HepG2 (cell line): ENCODE measurements at regions not wholly inside any gene's neighbourhood (a gene's known extent, or its start where the extent isn't known, plus 50 kb on each side); places are given as distances from the start of the nearest gene placed in this dataset.

Source experiments
- ATAC-seq: fragments of 200-7000 bp; cut with Tn5 transposase; 3 replicates; pipeline ENCODE4 v1.9.1; 2020; ENCODE audit warnings: mild to moderate bottlenecking, moderate library complexity
- BruUV-seq: library from RNA; stranded (reverse); fragments of 400-500 nt; replicated peaks from 2 replicates; lab custom pipeline; 2021; lab: Mats Ljungman, UMichigan
- CTCF ChIA-PET: fragments of 300-600 bp; formaldehyde crosslinking; extraction: SDS; loops from one replicate; lab custom pipeline; 2021; ENCODE audit warnings: low total read pairs, inconsistent platforms, low intra/inter-chr PET ratio; lab: Yijun Ruan, JAX
- POLR2A ChIA-PET: fragments of 350-600 bp; sonication (Branson Sonifier 250); formaldehyde crosslinking; loops from one replicate; lab custom pipeline; 2020; ENCODE audit warnings: antibody characterized with exemption, inconsistent platforms; lab: Yijun Ruan, JAX
- DNase-seq: peaks from one replicate; pipeline ENCODE4 v3.0.0-alpha.2; 2015; ENCODE audit warnings: low spot score
- FAIRE-seq: peaks from 3 replicates; lab custom pipeline; 2011; peaks lifted over from hg19 to GRCh38; lab: Jason Lieb, UNC
- H2AFZ ChIP-seq: one replicate; pipeline ENCODE4 v1.6.1; 2011; ENCODE audit warnings: low read length, inconsistent platforms
- H3K27ac ChIP-seq: fragments of 300-600 bp; 3 replicates; pipeline ENCODE4 v1.8.0; 2011; ENCODE audit warnings: mixed run types, mild to moderate bottlenecking, mixed read lengths, low read length, inconsistent platforms; ENCODE audit not compliant: insufficient read depth; ENCODE audit errors: extremely low read length
- H3K27me3 ChIP-seq, 2 experiments: fragments of 200-600 bp in 1 of 2; 2 replicates in 1 of 2; 3 replicates in 1 of 2; pipeline versions ENCODE4 v1.6.0 to v1.8.0; 2011; ENCODE audit warnings: low read length in 2 of 2, mild to moderate bottlenecking in 2 of 2, moderate library complexity in 2 of 2, inconsistent platforms in 1 of 2; ENCODE audit not compliant: insufficient read depth in 2 of 2, control insufficient read depth in 1 of 2
- H3K36me3 ChIP-seq, 2 experiments: fragments of 200-600 bp in 1 of 2; replicated peaks in 1 of 2; 2 replicates in 1 of 2; 3 replicates in 1 of 2; pipeline versions ENCODE4 v1.5.1 to v1.8.0; 2011; ENCODE audit warnings: low read length in 2 of 2, inconsistent platforms in 1 of 2; ENCODE audit not compliant: insufficient read depth in 2 of 2, control insufficient read depth in 1 of 2
- H3K4me1 ChIP-seq: 2 replicates; pipeline ENCODE4 v1.5.1; 2012; ENCODE audit warnings: low read length, inconsistent platforms; ENCODE audit not compliant: insufficient read depth
- H3K4me2 ChIP-seq: 2 replicates; pipeline ENCODE4 v1.6.0; 2011; ENCODE audit warnings: low read depth, low read length, inconsistent platforms
- H3K4me3 ChIP-seq, 3 experiments: fragments of 200-600 bp in 1 of 3; sonication (generic), shearing (Covaris generic) in 1 of 3; replicated peaks in 1 of 3; 2 replicates each; pipeline ENCODE4 v1.5.1; 2011 to 2016; ENCODE audit warnings: low read length in 3 of 3, inconsistent platforms in 2 of 3, low read depth in 2 of 3, mild to moderate bottlenecking in 2 of 3, control low read depth in 1 of 3, mixed read lengths in 1 of 3; ENCODE audit not compliant: insufficient read depth in 1 of 3
- H3K79me2 ChIP-seq: one replicate; pipeline ENCODE4 v1.6.1; 2011; ENCODE audit warnings: low read length, inconsistent platforms; ENCODE audit not compliant: insufficient read depth
- H3K9ac ChIP-seq: 2 replicates; pipeline ENCODE4 v1.6.0; 2011; ENCODE audit warnings: mild to moderate bottlenecking, low read depth, low read length, inconsistent platforms; ENCODE audit not compliant: insufficient read depth
- H3K9me3 ChIP-seq: 2 replicates; pipeline ENCODE4 v1.5.1; 2012; ENCODE audit warnings: mild to moderate bottlenecking, low read length
- H4K20me1 ChIP-seq: 2 replicates; pipeline ENCODE4 v1.6.0; 2011; ENCODE audit warnings: inconsistent platforms, mild to moderate bottlenecking, low read length, moderate library complexity; ENCODE audit not compliant: insufficient read depth
- ARID5B ChIP-seq: IDR thresholded peaks from 2 replicates; pipeline ENCODE4 v1.4.0; 2020; ENCODE audit warnings: mild to moderate bottlenecking, missing genetic modification reagents
- IKZF5 ChIP-seq: IDR thresholded peaks from 2 replicates; pipeline ENCODE4 v1.6.1; 2018; ENCODE audit warnings: missing genetic modification reagents, mild to moderate bottlenecking, missing compliant biosample characterization
- KLF12 ChIP-seq: sonication (generic); formaldehyde crosslinking; IDR thresholded peaks from 2 replicates; pipeline ENCODE4 v1.4.0; 2020; ENCODE audit warnings: missing genetic modification reagents, borderline replicate concordance
- MTA3 ChIP-seq: sonication (generic); formaldehyde crosslinking; IDR thresholded peaks from 2 replicates; pipeline ENCODE4 v1.4.0; 2020; ENCODE audit warnings: missing genetic modification reagents
- NPAS2 ChIP-seq: sonication (generic); formaldehyde crosslinking; IDR thresholded peaks from 2 replicates; pipeline ENCODE4 v1.8.0; 2022; ENCODE audit warnings: mild to moderate bottlenecking, missing genetic modification reagents, borderline replicate concordance
- POLR2AphosphoS2 ChIP-seq: IDR thresholded peaks from 2 replicates; pipeline ENCODE4 v1.6.1; 2011; ENCODE audit warnings: low read depth, low read length, improper control_type of control experiment
- RFX3 ChIP-seq: IDR thresholded peaks from 2 replicates; pipeline ENCODE4 v1.6.1; 2016; ENCODE audit warnings: missing biosample characterization, missing genetic modification reagents
- ZC3H13 ChIP-seq: sonication (generic); formaldehyde crosslinking; IDR thresholded peaks from 2 replicates; pipeline ENCODE4 v1.8.1; 2023; ENCODE audit warnings: mild to moderate bottlenecking, missing genetic modification reagents, moderate library complexity
- ZFAT ChIP-seq: sonication (generic); formaldehyde crosslinking; conservative IDR thresholded peaks from 2 replicates; pipeline ENCODE4 v1.8.1; 2023; ENCODE audit warnings: missing genetic modification reagents, inconsistent platforms
- ZFY ChIP-seq: sonication (generic); formaldehyde crosslinking; IDR thresholded peaks from 2 replicates; pipeline ENCODE4 v1.4.0; 2020; ENCODE audit warnings: missing genetic modification reagents
- ZNF12 ChIP-seq: sonication (generic); formaldehyde crosslinking; IDR thresholded peaks from 2 replicates; pipeline ENCODE4 v1.5.0; 2020; ENCODE audit warnings: missing genetic modification reagents
- ZNF451 ChIP-seq: sonication (generic); formaldehyde crosslinking; IDR thresholded peaks from 2 replicates; pipeline ENCODE4 v1.5.0; 2020; ENCODE audit warnings: mild to moderate bottlenecking, missing genetic modification reagents
- ZNF672 ChIP-seq: sonication (generic); formaldehyde crosslinking; IDR thresholded peaks from 2 replicates; pipeline ENCODE4 v1.8.1; 2022; ENCODE audit warnings: missing genetic modification reagents
- WGBS: methylation state at CpG from one replicate; pipeline ENCODE4 v1.1.6; 2017; ENCODE audit warnings: low lambda C conversion rate; 5-methylcytosine and 5-hydroxymethylcytosine counted together
- in situ Hi-C: cut with HindIII; loops from 2 replicates; pipeline ENCODE4 v1.10.0; 2017; ENCODE audit warnings: low pct_unique_long_range_greater_than_20kb; ENCODE audit not compliant: extremely low pct_ligation_motif_present
- intact Hi-C: fragments of 100-400 bp; cut with micrococcal nuclease; formaldehyde crosslinking; loops from one replicate; pipeline ENCODE4 v1.10.0; 2022; ENCODE audit not compliant: unreplicated experiment

GRCh38 chr17:70295731-70296130 is 126.4 kb downstream of the KCNJ2 start (continued):
- TF ChIP-seq ARID5B (CRISPR knock-in tag) = no peak
- no peak for TF ChIP-seq ZNF12
- no peak for TF ChIP-seq ZFAT (CRISPR knock-in tag)
- no peak for TF ChIP-seq RFX3 (CRISPR knock-in tag)
- no peak for TF ChIP-seq ZC3H13
- no peak for TF ChIP-seq IKZF5 (CRISPR knock-in tag)

GRCh38 chr17:70296456-70296855 is 127.1 kb downstream of the KCNJ2 start:
- H3K9me3 ChIP-seq = peaks cover 81% of the 10 kb centered on the region
- in situ Hi-C loops = no loop called here

More at GRCh38 chr17:70296456-70296855, 127.1 kb downstream of the KCNJ2 start:
- ATAC-seq (no peak), DNase-seq (no peak), FAIRE-seq (no peak)
- H3K4me1 ChIP-seq = no peaks in the 10 kb centered on the region
- H3K27ac ChIP-seq = no peak overlapping the region
- H3K4me2 ChIP-seq = no peak overlapping the region
- H3K79me2 ChIP-seq = no peaks in the 10 kb centered on the region
- TF ChIP-seq ZNF451 (CRISPR knock-in tag) = no peak
- no peak for TF ChIP-seq MTA3 (CRISPR knock-in tag)
- no peak for TF ChIP-seq ZNF672 (CRISPR knock-in tag)
- no peak for TF ChIP-seq ZFY
- TF ChIP-seq POLR2AphosphoS2 = no peak
- TF ChIP-seq NPAS2 = no peak
- no peak for TF ChIP-seq KLF12 (CRISPR knock-in tag)
- H3K27me3 ChIP-seq = no peaks in the 10 kb centered on the region
- ChIA-PET POLR2A (no interaction called here), CTCF (no interaction called here)
- no peak overlapping the region for H2AFZ ChIP-seq
- 0% methylated on average over 2 of the region's 2 CpGs for WGBS
- no TSS peak for BruUV-seq
- intact Hi-C loops = no loop called here
- H3K36me3 ChIP-seq = no peaks in the 10 kb centered on the region
- no peaks in the 10 kb centered on the region for H4K20me1 ChIP-seq
- H3K9ac ChIP-seq = no peak overlapping the region
- H3K4me3 ChIP-seq = no peak overlapping the region
